Activated naive CD4-positive, alpha-beta T cell treated with anti-CD3 and anti-CD28 coated beads, Interleukin-2, amount 10 ng/mL, durations not matched to agents 7 days and 5 days (primary cell): ENCODE measurements at regions not wholly inside any gene's neighbourhood (a gene's known extent, or its start where the extent isn't known, plus 50 kb on each side); places are given as distances from the start of the nearest gene placed in this dataset.
"Not testable (repeated sequence)": the region's sequence is repeated elsewhere in the genome, so short reads cannot be mapped to it uniquely, and the experiment has no call there.

Source experiments
- CTCF ChIA-PET: fragments of 350-600 bp; sonication (Branson Sonifier 250); formaldehyde crosslinking; loops from one replicate; lab custom pipeline; 2021; ENCODE audit warnings: antibody characterized with exemption; lab: Charles Lee
- DNase-seq: peaks from one replicate; pipeline ENCODE4 v3.0.0-alpha.2; 2020
- H3K27ac Mint-ChIP-seq: one replicate; pipeline ENCODE4 v1.8.0; 2021; ENCODE audit warnings: mild to moderate bottlenecking, moderate library complexity, mixed read lengths
- H3K27me3 Mint-ChIP-seq: one replicate; pipeline ENCODE4 v1.8.0; 2021; ENCODE audit warnings: mild to moderate bottlenecking, mixed read lengths
- H3K36me3 Mint-ChIP-seq: one replicate; pipeline ENCODE4 v1.8.0; 2021; ENCODE audit warnings: mixed read lengths
- H3K4me1 Mint-ChIP-seq: one replicate; pipeline ENCODE4 v1.8.0; 2021; ENCODE audit warnings: mixed read lengths
- H3K4me3 Mint-ChIP-seq: one replicate; pipeline ENCODE4 v1.8.0; 2021; ENCODE audit warnings: mild to moderate bottlenecking, moderate library complexity, mixed read lengths
- H3K9me3 Mint-ChIP-seq: one replicate; pipeline ENCODE4 v1.8.0; 2021; ENCODE audit warnings: mixed read lengths

DNA sequence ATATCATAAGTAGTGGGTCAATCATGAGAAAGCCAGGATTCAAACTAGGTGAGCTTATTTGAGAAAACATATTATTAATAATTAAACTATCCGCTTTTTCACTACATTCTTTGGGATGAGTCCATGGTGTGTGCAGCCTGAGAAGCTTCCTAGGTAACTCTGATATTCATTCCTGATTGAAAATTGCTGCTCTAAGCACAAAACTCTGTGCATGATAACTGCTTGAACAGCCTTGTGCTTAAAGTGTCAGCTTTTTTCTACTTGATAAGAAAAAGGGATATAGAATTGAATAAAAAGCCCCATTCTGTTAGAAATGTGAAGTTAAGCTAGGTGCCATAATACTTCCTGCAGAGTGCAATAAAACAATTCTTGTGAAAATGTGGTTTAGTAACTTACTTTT is 343.5 kb upstream of the LUZP2 start:
- no peak overlapping the region for H3K4me3 Mint-ChIP-seq
- H3K36me3 Mint-ChIP-seq: no peaks in the 10 kb centered on the region
- CTCF ChIA-PET: no interaction called here
- peaks cover 13% of the 10 kb centered on the region for H3K9me3 Mint-ChIP-seq
- H3K4me1 Mint-ChIP-seq: no peaks in the 10 kb centered on the region
- DNase-seq: no peak
- no peaks in the 10 kb centered on the region for H3K27me3 Mint-ChIP-seq
- H3K27ac Mint-ChIP-seq: no peak overlapping the region

DNA sequence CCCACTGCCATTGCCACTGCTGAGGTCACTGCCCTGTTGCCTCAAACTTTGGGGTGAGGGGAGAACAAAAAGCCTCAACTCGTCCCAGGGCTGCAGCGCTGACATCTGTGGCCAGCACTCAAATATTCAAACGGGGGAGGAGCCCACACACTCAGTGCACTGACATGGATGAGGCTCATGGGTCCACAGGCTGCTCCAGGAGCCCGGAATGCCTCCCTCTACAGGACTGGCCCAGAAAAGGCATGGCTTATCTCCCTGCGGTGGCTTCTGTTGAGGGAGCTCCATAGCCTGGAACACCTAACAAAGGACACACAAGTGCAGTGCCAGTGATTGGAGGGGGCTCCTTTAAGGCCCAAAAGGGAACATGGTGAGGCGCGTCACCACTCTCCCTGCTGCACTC is 341.1 kb upstream of the LUZP2 start:
- no peaks in the 10 kb centered on the region for H3K36me3 Mint-ChIP-seq
- no peak overlapping the region for H3K27ac Mint-ChIP-seq
- CTCF ChIA-PET: no interaction called here
- DNase-seq: no peak
- H3K27me3 Mint-ChIP-seq: no peaks in the 10 kb centered on the region
- H3K4me3 Mint-ChIP-seq: no peak overlapping the region
- no peaks in the 10 kb centered on the region for H3K4me1 Mint-ChIP-seq
- peaks cover 13% of the 10 kb centered on the region for H3K9me3 Mint-ChIP-seq

DNA sequence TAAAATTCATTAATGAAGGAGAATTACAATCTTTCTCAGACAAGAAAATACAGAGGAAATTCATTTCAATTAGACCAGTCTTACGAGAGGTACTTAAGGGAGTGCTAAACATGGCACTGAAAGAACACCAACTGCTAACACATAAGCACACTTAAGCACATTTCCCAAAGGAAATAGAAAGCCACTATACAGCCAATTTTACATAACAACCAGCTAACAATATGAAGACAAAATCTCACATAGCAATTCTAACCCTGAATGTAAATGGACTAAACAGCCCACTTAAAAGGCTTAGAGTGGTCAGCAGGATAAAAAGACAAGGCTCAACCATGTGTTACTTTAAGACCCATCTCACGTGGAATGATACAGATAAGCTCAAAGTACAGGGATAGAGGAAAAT is 339.5 kb upstream of the LUZP2 start:
- Mint-ChIP-seq H3K27ac (no peak overlapping the region), H3K4me3 (no peak overlapping the region), H3K27me3 (no peaks in the 10 kb centered on the region), H3K4me1 (no peaks in the 10 kb centered on the region), H3K36me3 (no peaks in the 10 kb centered on the region), H3K9me3 (peaks cover 13% of the 10 kb centered on the region)
- DNase-seq: no peak
- CTCF ChIA-PET: no interaction called here

DNA sequence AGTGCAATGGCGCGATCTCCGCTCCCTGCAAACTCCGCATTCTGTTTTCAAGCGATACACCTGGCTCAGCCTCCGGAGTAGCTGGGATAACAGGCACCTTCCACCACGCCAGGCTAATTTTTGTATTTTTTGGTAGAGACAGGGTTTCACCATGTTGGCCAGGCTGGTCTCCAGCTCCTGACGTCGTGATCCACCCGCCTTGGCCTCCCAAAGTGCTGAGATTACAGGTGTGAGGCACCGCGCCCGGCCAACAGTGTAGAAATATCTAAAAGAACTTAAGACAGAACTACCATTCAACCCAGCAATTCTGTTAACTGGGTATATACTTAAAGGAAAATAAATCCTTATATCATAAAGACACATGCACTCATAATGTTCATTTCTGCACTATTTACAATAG is 335.3 kb upstream of the LUZP2 start:
- no peaks in the 10 kb centered on the region for H3K4me1 Mint-ChIP-seq
- H3K36me3 Mint-ChIP-seq: no peaks in the 10 kb centered on the region
- H3K4me3 Mint-ChIP-seq: no peak overlapping the region
- no peak for DNase-seq
- H3K9me3 Mint-ChIP-seq: peaks cover 9% of the 10 kb centered on the region
- no peak overlapping the region for H3K27ac Mint-ChIP-seq
- CTCF ChIA-PET: no interaction called here
- H3K27me3 Mint-ChIP-seq: no peaks in the 10 kb centered on the region

DNA sequence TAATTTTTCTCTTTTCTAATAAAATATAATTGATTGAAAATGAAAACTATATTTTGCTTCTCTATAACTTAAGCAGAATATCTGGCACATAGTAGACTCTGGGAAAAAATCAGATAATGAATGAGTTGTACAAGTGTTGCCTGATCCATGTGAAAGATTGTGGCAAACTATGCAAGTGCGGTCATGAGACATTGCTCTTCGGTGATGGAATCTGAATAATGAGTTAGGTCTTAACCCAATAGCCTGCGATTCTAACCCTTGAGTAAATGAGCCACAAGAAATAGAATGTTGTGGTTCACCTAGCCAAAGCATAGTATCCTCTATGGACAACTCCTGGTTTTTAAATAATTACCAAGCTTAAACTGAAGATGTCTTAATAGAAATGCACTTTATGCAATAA is 333.7 kb upstream of the LUZP2 start:
- H3K9me3 Mint-ChIP-seq: peaks cover 7% of the 10 kb centered on the region
- H3K36me3 Mint-ChIP-seq: no peaks in the 10 kb centered on the region
- no peak for DNase-seq
- CTCF ChIA-PET: no interaction called here
- H3K27me3 Mint-ChIP-seq: no peaks in the 10 kb centered on the region
- H3K4me1 Mint-ChIP-seq: no peaks in the 10 kb centered on the region
- H3K27ac Mint-ChIP-seq: no peak overlapping the region
- no peak overlapping the region for H3K4me3 Mint-ChIP-seq

DNA sequence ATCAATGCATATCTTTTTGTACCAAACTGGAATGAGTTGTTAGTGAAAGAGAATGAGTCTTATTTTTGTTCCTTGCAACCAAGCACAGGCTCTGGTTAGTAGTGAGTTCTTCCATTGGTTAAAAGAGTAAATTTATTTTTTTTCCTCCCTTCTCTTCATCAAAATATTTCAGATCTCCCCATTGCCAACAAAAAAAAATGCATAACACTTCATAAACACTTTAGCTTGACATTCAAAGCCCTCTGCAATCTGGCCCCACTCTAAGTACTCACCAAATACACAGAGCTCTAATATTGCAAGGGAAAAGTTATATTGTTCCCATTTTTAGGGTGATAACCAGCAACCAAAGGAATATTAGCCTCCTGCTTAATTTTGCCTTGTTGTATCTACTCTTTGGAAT is 333.0 kb upstream of the LUZP2 start:
- no peaks in the 10 kb centered on the region for H3K36me3 Mint-ChIP-seq
- no peaks in the 10 kb centered on the region for H3K4me1 Mint-ChIP-seq
- CTCF ChIA-PET: no interaction called here
- DNase-seq: no peak
- no peak overlapping the region for H3K4me3 Mint-ChIP-seq
- H3K27me3 Mint-ChIP-seq: no peaks in the 10 kb centered on the region
- H3K9me3 Mint-ChIP-seq: peaks cover 4% of the 10 kb centered on the region
- H3K27ac Mint-ChIP-seq: no peak overlapping the region

DNA sequence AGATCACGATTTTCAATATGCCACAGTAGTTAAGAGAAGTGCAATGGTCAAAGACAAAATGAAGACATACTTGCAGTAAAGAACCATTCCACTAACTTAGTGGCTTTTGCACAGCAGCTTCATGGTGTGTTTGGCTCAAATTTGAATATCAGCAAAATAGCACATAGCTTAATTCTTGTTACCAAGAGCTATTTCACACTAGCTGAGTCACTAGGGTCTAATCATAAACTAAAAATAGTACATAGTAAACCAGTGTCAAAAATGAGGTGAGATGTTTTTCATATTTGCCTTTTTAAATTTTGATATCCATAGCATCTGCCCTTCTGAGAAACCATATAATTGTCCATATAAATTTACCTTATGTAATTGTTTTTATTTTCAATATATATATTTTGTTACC is 325.0 kb upstream of the LUZP2 start:
- Mint-ChIP-seq H3K4me1 (no peaks in the 10 kb centered on the region), H3K27ac (no peak overlapping the region), H3K9me3 (peaks cover 2% of the 10 kb centered on the region), H3K36me3 (no peaks in the 10 kb centered on the region), H3K4me3 (no peak overlapping the region), H3K27me3 (no peaks in the 10 kb centered on the region)
- CTCF ChIA-PET: no interaction called here
- DNase-seq: no peak

DNA sequence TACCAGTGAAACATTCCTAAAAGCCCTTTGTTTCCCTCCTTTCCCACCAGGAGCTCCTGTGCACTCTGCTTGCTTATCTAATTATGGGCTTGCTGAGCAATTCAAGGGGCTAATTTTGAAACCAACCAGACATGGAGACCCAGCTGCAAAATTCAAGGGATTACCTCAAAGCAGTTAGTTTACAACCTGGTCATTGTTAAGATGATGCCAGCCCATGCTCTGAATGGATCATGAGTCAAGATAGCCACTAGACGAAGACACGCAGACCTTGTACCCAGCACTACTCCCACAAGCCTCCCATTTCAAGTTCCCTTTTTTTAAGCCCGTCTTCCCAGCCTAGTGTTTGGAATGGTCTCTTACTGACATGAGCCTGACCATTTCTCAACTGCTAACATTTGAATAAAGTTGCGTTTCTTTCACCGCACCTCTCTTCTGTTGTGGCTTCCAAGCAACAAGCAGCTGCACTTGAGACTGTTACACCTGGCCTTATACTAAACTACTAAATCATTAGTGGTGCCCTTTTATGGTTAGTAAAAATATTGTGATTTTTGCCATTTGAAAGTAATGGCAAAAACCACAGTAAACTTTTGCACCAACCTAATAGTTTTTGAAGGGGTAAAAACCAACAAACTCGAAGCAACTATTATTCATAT is 315.3 kb upstream of the LUZP2 start:
- Mint-ChIP-seq H3K27me3 (no peaks in the 10 kb centered on the region), H3K9me3 (peaks cover 7% of the 10 kb centered on the region), H3K27ac (no peak overlapping the region), H3K4me1 (no peaks in the 10 kb centered on the region), H3K4me3 (no peak overlapping the region), H3K36me3 (no peaks in the 10 kb centered on the region)
- CTCF ChIA-PET: no interaction called here
- no peak for DNase-seq

DNA sequence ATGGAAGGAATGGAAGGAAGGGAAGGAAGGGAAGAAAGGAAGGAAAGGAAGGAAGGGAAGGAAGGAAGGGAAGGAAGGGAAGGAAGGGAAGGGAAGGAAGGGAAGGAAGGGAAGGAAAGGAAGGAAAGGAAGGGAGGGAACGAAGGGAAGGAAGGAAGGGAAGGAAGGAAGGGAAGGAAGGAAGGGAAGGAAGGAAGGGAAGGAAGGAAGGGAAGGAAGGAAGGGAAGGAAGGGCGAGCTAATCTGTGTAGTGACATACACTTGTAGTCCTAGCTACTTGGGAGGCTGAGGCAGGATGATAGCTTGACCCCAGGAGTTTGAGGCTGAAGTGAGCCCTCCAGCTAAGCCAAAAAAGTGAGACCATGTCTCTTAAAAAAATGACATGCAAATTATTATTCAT is 311.3 kb upstream of the LUZP2 start:
- DNase-seq, CTCF ChIA-PET, H3K4me3 Mint-ChIP-seq, H3K9me3 Mint-ChIP-seq, H3K4me1 Mint-ChIP-seq, H3K27me3 Mint-ChIP-seq, H3K27ac Mint-ChIP-seq, H3K36me3 Mint-ChIP-seq: not testable (repeated sequence)

DNA sequence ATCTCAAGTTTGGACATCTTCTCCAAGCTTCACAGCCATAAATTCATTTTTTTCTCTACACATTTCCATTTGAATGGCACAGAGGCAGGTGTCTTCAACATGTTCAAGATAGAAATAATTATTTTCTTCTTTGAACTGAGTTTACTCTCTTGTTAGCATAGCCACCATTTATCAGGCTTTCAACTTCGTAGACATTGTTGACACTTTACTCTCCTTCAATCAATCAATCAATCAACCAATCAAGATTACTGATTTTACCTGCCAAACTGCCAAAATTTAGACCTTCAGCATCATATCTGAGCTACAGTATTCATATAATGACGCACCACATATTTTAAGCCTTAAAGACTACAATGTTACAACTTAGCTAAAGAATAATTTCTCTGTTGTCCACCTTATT is 300.1 kb upstream of the LUZP2 start:
- no peak overlapping the region for H3K4me3 Mint-ChIP-seq

DNA sequence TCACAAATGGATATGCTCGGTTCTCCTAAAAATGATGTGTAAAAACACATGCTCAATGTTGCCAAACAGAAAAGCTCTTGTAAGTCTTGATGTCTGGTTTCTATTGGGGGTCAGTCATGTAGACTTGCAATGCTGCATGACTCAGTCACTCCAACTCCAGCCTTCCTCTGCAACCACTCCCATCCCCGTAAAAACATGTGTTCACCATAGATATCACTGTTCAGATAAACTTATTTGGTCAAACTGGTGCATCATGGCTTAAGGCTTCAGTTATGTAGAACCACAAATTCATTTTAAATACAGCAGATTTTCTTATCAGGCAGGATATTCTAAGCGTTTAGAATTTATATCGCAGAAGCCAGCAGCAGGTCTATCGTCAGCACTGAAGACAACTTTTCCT is 298.4 kb upstream of the LUZP2 start:
- no peak for DNase-seq
- Mint-ChIP-seq H3K36me3 (no peaks in the 10 kb centered on the region), H3K27ac (no peak overlapping the region), H3K4me1 (no peaks in the 10 kb centered on the region), H3K4me3 (no peak overlapping the region), H3K9me3 (peaks cover 6% of the 10 kb centered on the region), H3K27me3 (no peaks in the 10 kb centered on the region)
- CTCF ChIA-PET: no interaction called here

More for the DNA sequence above, 300.1 kb upstream of the LUZP2 start:
- Mint-ChIP-seq H3K27me3 (no peaks in the 10 kb centered on the region), H3K9me3 (peaks cover 17% of the 10 kb centered on the region), H3K4me1 (no peaks in the 10 kb centered on the region), H3K36me3 (no peaks in the 10 kb centered on the region), H3K27ac (no peak overlapping the region)
- CTCF ChIA-PET: no interaction called here
- no peak for DNase-seq

DNA sequence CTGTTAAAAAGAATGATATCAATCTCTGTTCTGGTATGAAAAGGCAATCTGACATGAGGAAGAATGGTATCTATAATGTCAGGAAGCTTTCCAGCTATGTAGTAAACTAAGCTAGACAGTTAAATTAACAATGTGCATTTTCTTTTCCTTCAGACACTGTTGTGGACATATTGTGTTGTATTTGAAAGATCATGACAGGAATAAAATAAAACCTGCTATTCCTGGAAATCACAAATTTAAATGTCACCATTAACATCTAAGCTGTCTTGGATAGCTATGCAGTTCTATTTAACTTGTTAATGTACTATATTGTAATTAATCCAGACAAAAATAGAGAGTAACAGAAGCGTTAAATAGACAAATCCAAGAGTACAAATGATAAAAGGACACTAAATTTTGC is 297.4 kb upstream of the LUZP2 start:
- no peak overlapping the region for H3K27ac Mint-ChIP-seq
- H3K36me3 Mint-ChIP-seq: no peaks in the 10 kb centered on the region
- peaks cover 6% of the 10 kb centered on the region for H3K9me3 Mint-ChIP-seq
- no peaks in the 10 kb centered on the region for H3K27me3 Mint-ChIP-seq
- CTCF ChIA-PET: no interaction called here
- H3K4me3 Mint-ChIP-seq: no peak overlapping the region
- no peaks in the 10 kb centered on the region for H3K4me1 Mint-ChIP-seq
- DNase-seq: no peak

DNA sequence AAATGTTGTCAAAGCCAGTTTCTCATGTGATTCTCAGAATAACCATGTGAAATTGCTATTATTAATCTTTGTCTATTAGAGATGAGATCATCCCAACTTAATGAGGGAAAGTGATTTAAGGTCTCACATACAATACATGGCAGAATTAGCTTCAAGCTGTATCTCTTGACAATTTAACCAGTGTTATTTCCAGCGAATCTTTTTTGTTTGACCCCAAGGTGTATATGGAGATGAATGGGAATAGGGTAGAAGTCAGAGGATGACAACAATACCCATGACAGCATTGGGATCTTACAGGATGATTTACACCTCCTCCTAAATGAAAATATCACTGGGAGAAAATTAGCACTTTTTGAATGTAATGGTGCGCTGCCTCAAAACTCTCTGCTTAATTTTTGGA is 290.8 kb upstream of the LUZP2 start:
- Mint-ChIP-seq H3K4me1 (no peaks in the 10 kb centered on the region), H3K27me3 (no peaks in the 10 kb centered on the region), H3K9me3 (peaks cover 11% of the 10 kb centered on the region), H3K4me3 (no peak overlapping the region), H3K27ac (no peak overlapping the region), H3K36me3 (no peaks in the 10 kb centered on the region)
- no peak for DNase-seq
- CTCF ChIA-PET: no interaction called here

DNA sequence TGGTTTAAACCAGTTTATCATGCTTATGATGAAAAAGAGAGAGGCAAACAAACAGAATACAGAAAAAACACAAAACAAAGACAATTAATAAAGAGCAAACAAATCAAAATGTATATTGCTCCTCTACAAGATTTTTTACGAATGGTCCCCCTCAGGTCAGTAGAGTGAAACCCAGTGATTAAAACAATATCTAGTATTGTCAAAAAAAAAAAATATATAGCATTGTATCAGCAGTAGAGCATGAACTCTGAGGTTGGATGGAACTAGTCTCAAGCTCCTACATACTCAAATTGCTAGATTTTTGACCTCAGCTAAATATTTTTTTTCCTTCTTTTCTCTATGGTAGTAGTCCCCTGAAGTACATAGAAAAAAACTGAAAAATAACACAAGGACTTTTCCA is 290.3 kb upstream of the LUZP2 start:
- no peaks in the 10 kb centered on the region for H3K27me3 Mint-ChIP-seq
- peaks cover 13% of the 10 kb centered on the region for H3K9me3 Mint-ChIP-seq
- no peaks in the 10 kb centered on the region for H3K4me1 Mint-ChIP-seq
- CTCF ChIA-PET: no interaction called here
- H3K27ac Mint-ChIP-seq: no peak overlapping the region
- no peak overlapping the region for H3K4me3 Mint-ChIP-seq
- no peak for DNase-seq
- H3K36me3 Mint-ChIP-seq: no peaks in the 10 kb centered on the region

DNA sequence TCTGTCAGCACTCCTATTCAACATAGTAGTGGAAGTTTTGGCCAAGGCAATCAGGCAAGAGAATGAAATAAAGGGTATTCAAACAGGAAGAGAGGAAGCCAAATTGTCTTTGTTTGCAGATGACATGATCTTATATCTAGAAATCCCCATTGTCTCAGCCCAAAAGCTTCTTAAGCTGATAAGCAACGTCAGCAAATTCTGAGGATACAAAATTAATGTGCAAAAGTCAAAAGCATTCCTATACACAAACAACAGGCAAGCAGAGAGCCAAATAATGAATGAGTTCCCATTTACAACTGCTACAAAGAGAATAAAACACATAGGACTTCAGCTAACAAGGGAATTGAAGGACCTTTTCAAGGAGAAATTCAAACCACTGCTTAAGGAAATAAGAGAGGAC is 280.4 kb upstream of the LUZP2 start:
- Mint-ChIP-seq H3K27ac (no peak overlapping the region), H3K4me1 (no peaks in the 10 kb centered on the region), H3K9me3 (peaks cover 23% of the 10 kb centered on the region), H3K27me3 (no peaks in the 10 kb centered on the region), H3K4me3 (no peak overlapping the region), H3K36me3 (no peaks in the 10 kb centered on the region)
- DNase-seq: no peak
- CTCF ChIA-PET: no interaction called here

DNA sequence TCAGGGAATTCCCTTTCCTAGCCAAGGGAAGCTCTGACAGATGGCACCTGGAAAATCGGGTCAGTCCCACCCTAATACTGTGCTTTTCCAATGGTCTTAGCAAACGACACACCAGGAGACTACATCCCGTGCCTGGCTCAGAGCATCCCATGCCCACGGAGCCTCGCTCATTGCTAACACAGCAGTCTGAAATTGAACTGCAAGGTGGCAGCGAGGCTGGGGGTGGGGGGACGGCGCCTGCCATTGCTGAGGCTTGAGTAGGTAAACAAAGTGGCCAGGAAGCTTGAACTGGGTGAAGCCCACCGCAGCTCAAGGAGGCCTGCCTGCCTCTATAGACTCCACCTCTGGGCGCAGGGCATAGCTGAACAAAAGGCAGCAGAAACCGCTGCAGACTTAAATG is 279.5 kb upstream of the LUZP2 start:
- H3K4me3 Mint-ChIP-seq, H3K36me3 Mint-ChIP-seq, H3K4me1 Mint-ChIP-seq, H3K27ac Mint-ChIP-seq, H3K27me3 Mint-ChIP-seq, CTCF ChIA-PET, DNase-seq: not testable (repeated sequence)
- H3K9me3 Mint-ChIP-seq: peaks cover 21% of the 10 kb centered on the region
